ENCODE measurements at regions not wholly inside any gene's neighbourhood (a gene's known extent, or its start where the extent isn't known, plus 50 kb on each side); places are given as distances from the start of the nearest gene placed in this dataset.
A peak's percentile ranks its signal among the peaks of the same experiment; 100 is the strongest.

- peak; percentile 87 to 93 (median 92) for ATAC-seq
- H3K4me3 ChIP-seq: no peak overlapping the region
- intact Hi-C loops (cut with DNase I): no loop called here
Observed at GRCh38 chr13:44218501-44219240, 155.0 kb upstream of the SERP2 start.

DNA sequence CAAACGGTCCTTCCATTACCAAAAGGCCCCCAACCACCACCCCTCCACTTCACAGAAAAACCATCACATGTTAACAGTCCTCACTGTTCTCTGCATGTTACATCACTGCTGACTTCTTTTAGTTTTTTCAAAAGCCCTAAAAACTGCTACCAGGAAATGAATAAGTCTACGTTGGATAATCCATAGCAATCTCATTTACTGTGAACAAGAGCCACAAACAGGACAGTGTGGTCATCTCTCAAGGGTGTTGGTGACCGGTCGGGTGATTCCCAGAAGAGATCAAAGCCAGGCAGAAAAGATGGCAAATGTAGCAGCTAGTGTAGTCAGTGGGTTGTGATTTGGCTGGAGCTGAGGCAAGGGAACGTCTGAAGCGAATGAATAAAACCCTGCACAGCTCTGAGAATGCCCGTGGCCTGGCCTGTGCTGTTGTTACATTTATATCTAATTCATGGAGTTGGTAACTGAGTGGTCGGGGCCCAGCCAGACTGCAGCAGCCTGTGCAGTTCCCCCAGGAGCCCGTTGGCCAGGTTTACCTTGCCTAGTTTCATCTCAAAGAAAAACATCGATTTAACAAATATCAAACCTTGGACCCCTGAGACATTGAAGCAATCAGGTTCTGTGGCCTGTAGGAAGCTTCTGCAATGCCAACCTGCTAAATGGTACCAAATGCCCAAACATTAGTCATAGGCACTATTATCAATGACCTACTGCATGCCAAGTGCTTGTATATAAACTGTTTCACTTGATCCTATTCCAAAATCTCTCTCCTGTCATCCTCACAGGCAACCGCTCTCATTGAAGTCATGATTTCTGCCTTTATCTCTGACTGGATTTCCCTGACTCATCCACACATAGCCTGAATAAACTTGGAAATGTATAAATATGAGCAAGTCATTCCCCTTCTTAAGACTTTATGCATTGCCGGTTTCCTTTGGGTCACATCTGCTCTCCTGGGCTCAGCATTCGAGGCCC, 153.8 kb upstream of the SERP2 start:
- TF ChIP-seq CTCF (IDR thresholded peaks at IDR 0.05): no peak
- intact Hi-C loops (cut with DNase I): loop anchor here in 1 of 10 donors (5.0 kb wide), 1 partner anchor 78 kb away; no protein-coding TSS in a partner anchor
- DNase-seq (no peak), ATAC-seq (peak in 7 of 8 donors; percentile 15 to 37 (median 27))
- Histone ChIP-seq H3K36me3 (no peaks in the 10 kb centered on the region), H3K9me3 (no peaks in the 10 kb centered on the region), H3K27me3 (no peaks in the 10 kb centered on the region), H3K27ac (peak overlapping the region; percentile 36 to 68 (median 54)), H3K4me1 (peaks cover 6 to 45% (median 30%) of the 10 kb centered on the region in 9 donors), H3K4me3 (no peak overlapping the region)
- WGBS, 2 donors: 78 to 82% methylated on average over 13 of the region's 13 CpGs

More at GRCh38 chr13:44218501-44219240, 155.0 kb upstream of the SERP2 start:
- no peaks in the 10 kb centered on the region for H3K36me3 ChIP-seq
- peak overlapping the region; percentile 27 to 68 (median 54) for H3K27ac ChIP-seq
- 59 to 64% methylated on average over 10 of the region's 10 CpGs for WGBS, 2 donors
- H3K9me3 ChIP-seq: no peaks in the 10 kb centered on the region
- DNase-seq: peak; percentile 68 to 69
- no peak for TF ChIP-seq CTCF (IDR thresholded peaks at IDR 0.05)
- peaks cover 5 to 34% (median 24%) of the 10 kb centered on the region in 9 donors for H3K4me1 ChIP-seq
- no peaks in the 10 kb centered on the region for H3K27me3 ChIP-seq

DNA sequence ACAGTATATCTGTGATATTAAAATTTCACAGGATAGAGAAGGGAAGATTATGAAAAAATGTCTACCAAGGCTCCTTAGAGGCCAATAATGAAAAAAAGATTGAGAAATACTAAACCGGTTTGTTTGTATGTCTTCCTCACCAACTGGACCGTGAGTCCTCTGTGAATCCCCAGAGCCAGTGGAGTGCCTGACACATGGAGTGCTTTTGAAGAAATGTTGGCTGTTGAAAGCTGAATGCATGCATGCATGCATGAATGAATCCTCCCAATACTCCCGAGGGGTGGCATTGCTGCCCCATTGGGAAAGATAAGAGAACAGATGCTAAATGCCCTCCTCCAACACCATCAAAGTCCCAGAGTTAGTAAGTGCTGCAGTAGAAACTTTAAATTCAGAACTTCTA, 152.7 kb upstream of the SERP2 start:
- intact Hi-C loops (cut with DNase I): loop anchor here in 1 of 10 donors (5.0 kb wide), 1 partner anchor 79 kb away; no protein-coding TSS in a partner anchor
- Histone ChIP-seq H3K9me3 (no peaks in the 10 kb centered on the region), H3K36me3 (no peaks in the 10 kb centered on the region), H3K27me3 (no peaks in the 10 kb centered on the region), H3K4me1 (peaks cover 6 to 52% (median 30%) of the 10 kb centered on the region in 9 donors), H3K27ac (no peak overlapping the region), H3K4me3 (no peak overlapping the region)
- 68 to 71% methylated on average over 3 of the region's 3 CpGs for WGBS, 2 donors
- no peak for ATAC-seq
- no peak for TF ChIP-seq CTCF (IDR thresholded peaks at IDR 0.05)
- no peak for DNase-seq

DNA sequence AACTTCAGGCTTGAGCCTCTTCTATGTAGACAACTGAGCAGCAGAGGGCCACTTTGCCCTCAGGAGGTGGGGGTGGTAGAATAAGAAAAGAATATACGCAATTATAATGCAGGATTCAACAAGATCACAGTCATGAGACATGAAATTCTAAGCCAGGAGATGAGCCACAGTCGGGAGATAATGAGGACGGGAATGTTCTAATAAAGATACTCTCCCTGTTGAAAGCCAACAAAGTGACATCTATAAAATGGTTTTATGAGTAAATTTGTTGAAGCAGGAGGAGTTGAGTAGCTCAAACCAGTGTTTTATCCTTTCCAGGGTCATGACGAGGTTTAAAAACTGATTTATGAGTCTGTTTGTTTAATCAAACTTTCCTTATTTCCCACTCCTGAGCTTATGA, 152.0 kb upstream of the SERP2 start:
- 85 to 94% methylated on average over 4 of the region's 4 CpGs for WGBS, 2 donors
- TF ChIP-seq CTCF (IDR thresholded peaks at IDR 0.05): no peak
- Histone ChIP-seq H3K36me3 (no peaks in the 10 kb centered on the region), H3K9me3 (no peaks in the 10 kb centered on the region), H3K27ac (no peak overlapping the region), H3K4me1 (peaks cover 6 to 52% (median 30%) of the 10 kb centered on the region in 9 donors), H3K4me3 (no peak overlapping the region), H3K27me3 (no peaks in the 10 kb centered on the region)
- DNase-seq (no peak), ATAC-seq (no peak)
- intact Hi-C loops (cut with DNase I): loop anchor here in 1 of 10 donors (5.0 kb wide), 1 partner anchor 79 kb away; no protein-coding TSS in a partner anchor
